CD4-positive, alpha-beta T cell treated with Interleukin-12 subunit alpha and Interleukin-12 subunit beta, for 1 hour (primary cell): ENCODE measurements at regions not wholly inside any gene's neighbourhood (a gene's known extent, or its start where the extent isn't known, plus 50 kb on each side); places are given as distances from the start of the nearest gene placed in this dataset.

Source experiments
- DNase-seq: peaks from one replicate; pipeline ENCODE4 v3.0.0-alpha.2; 2020

DNA sequence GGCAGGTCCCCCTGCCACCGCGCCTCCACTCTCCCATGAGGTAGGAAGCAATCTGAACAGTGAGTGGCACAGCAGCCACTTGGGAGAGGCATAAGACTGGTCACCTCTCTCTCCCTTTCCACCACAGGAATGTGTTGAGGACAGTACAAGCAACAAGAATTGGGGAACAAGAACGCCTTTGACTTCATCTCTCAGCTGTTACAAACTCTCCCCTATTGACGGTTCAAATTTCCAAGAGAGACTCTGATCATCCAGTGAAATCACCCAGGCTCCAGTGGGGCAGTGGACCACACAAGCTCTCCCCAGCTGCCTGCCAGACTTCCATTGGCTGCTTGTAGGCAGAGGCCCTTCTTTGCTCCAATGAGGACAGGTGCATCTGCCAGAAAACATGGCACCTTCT, 249.9 kb upstream of the JUN start:
- DNase-seq, result no peak

DNA sequence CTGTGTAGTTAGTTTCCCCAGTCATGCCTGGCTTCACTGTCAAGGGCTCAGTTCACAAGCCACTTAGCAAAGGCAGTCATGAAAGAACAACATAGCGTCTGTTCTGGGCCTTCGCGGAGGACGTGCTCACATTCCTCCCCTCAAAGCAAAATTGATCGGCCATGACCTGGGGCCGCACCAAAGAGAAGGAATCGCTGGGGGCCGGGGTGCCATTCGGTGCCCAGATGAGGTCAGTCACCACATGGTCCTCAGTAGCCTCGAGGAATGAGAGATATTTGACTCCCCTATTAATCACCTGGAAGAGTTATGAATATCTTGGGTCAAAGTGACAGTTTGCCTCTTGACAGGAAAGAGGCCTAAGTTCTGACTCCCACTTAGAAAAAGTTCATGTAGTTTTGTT, 251.1 kb upstream of the JUN start:
- DNase-seq, result no peak

DNA sequence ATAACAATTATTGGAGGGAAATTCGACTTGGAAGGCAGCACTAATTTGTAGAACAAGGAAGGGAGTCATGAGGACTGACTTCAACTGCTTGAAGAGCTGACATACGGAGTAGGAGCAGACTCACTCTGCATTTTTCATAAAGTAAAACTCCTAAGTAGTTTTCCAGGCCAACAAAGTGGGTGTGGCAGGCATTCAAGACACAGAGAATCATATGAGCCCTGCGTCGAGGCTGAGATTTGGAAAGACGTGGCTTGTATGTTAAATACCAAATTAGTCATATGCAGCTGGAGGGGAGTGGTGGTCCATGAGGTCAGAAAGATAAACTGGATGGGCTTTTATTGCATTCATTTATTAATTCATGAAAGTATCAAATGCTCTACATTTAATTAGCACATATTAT, 255.7 kb upstream of the JUN start:
- DNase-seq, result no peak

DNA sequence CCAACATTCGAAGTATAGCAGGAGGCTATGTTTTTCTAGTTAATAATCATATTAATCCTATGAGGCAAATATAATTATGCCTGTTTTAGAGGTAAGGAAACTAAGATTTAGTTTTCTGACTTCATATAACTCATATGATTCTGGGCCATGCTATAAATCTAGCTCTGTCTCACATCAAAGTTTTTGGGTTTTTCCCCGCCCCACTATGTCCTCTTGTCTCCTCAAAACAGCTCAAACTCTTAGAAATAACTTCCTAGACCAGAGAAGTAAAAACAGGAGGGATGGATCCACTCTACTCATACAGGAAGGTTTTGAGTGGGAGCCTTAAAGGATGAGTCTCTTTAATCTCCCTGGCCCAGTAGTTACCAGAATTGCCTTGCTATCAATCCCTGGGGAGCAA, 256.4 kb upstream of the FGGY start:
- no peak for DNase-seq

DNA sequence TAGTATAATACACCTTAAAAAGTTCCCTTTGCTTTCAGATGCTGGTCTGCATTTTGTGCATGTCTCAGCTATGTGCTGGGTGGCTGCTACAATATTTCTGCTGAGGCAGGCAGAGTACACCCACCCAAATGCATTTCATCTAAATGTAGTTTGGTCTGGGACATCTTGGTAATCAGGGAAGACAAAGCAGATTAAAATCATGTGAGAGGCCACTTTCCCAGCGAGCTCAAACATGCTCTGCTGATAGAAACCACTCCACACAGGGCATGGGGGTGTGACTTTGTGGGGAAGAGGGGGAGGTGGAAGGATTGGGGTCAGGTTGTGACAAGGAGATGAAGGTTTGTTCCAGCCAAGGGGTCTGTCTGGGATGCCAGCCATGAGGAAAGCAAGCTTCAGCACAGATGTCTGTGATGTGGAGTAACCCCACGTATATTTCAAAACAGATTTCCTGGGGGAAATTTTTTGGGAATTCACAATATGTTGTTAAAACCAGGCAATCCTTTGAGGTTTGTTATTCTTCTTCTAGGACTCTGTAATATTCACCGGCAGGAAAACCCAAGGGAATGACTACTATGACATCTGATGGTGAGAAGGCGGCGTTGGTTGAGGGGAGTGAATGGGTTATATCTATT, 255.1 kb upstream of the FGGY start:
- no peak for DNase-seq

DNA sequence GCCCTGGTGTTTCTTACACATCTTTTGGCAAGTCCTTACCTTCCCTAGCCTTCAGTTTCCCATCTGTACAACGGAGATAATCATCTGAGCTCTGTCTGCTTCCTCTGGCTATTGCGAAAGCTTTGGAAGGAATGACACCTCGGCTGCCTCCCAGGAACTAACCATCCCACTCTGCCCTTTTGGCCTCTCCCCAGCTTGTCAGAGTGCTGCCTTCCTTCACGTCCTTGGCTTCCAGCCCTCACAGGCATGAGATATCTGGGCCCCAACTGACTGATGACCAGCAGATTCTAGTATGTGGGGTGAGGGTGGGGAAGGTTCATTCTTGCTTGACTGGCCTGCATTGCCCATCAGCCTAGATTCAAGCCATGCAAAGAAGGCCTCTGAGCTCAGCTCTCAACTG, 253.1 kb upstream of the FGGY start:
- DNase-seq, result no peak

DNA sequence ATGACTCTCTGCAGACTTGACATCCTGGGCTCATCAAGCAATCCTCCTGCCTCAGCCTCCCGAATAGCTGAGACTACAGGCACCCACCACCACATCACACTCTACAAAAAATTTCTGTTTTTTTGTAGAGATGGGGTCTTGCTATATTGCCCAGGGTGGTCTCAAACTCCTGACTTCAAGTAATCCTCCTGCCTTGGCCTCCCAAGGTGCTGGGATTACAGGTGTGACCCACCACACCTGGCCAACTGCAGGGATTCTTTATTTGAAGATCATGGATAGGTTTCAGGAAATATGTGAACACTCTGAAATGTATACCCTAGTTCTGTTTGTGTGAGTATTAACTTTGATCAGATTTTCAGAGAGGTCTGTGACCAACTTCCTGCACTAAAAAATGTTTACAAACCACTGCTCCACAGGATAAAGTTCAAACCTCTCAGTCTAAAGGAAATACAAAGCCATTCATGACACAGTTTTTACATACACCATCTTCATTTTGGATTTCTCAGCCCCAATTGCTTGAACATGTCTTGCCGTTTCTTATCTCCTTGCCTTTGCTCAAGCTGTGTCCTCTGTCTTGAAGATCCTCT, 252.3 kb upstream of the FGGY start:
- no peak for DNase-seq

DNA sequence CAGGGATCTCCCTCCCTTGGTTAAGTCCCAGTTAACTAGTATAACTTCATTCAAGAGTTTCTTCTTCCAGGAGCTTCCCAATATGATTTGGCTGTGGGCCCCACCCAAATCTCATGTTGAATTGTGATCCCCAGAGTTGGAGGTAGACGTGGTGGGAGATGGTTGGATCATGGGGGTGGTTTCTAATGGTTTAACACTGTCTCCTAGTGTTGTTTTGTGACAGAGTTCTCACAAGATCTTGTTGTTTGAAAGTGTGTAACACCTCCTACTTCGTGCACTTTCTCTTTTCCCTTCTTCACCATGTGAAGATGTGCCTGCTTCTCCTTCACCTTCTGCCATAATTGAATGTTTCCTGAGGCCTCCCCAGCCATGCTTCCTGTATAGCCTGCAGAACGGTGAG, 251.8 kb upstream of the FGGY start:
- peak; percentile 17 for DNase-seq

DNA sequence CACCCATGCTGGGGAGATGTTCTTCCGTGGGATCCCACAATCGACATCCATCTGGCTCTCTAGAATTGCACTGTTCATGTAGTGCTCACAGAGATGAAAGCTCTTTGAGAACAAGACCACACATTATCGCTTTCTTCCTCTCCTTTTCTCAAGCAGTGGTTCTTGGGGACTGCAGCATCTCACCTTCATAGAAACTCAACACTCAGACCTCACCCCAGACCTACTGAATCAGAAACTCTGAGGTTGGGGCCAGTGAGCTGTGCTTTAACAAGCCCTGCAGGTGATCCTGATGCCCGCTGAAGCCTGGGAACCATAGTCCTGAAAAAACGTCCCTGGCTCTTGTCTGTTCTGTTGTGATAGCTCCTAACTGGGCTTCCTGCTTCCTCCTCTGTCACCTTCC, 251.3 kb upstream of the FGGY start:
- DNase-seq, result no peak

DNA sequence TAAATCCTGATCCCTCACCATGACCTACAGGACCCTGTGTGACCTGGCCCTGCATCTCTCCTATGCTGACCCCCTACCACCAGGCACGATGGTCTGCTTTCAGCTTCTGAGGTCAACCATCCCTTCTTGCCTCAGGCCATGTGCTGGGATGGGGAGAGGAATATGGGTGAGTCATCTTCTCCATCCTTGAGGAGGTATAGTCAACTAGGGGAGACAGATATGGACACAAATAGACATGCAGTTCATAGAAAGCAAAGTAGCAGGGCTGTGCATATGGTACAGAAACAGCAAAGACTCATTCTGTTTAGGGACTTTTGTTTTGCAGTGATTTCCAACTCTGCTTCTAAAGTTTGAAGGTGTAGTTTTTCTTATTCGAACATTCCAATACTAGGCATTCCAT, 250.8 kb upstream of the FGGY start:
- DNase-seq, result no peak

DNA sequence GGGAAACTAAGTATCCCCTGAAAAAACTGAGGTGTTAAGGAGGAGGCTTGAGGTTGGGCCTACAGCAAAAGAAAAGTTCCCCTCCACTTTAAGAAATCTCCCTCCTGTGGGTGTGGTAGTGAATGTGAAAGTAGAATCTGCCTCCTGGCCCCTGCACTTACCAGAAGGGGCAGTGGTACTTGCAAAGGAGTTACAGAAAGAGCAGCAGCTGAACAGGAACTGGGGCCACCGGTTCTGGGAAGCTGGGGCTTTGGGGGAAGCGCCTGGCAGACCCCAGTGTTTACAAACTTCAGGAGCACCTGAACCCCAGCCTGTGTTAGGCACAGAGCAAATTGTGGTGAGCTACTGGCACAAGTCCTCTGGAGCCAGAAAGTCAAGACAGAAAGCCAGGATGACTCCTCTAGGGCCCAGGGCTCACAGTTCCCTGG, 250.2 kb upstream of the FGGY start:
- peak; percentile 54 for DNase-seq

DNA sequence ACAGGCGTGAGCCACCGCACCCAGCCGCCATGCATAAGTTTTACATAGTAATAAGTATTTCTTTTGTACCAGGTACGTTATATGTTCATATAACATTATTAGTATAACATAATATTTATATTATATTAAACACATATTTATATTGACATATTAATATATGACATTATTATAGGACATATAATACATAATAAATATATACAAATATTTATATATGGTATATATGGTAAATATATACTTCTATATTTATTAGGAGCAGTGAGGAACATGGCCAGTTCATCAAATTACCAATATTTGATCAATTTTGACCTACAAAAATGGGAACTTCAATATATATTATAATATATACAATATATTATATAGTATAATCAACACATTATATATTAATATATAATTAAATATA, 245.9 kb upstream of the FGGY start:
- no peak for DNase-seq

DNA sequence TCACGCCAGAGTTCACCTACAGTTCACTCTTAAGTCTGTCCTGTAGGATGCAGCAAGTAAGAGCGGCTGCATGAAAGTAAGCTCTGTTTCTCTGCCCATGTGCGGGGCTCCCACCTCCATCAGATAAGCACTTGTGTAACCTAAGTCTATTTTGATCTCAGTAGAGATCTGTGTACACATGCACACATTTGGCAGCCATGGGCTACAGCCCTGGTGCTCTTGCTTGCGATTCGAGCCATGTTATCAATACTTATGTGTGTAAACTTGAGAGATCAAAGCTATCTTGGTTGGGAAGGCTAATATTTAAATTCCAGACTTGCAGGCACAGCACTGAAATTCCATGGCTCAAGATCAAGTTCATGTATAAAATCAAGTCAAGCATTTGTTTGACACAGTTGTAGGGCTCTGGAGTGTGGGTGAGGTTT, 244.7 kb upstream of the FGGY start:
- DNase-seq, result no peak

DNA sequence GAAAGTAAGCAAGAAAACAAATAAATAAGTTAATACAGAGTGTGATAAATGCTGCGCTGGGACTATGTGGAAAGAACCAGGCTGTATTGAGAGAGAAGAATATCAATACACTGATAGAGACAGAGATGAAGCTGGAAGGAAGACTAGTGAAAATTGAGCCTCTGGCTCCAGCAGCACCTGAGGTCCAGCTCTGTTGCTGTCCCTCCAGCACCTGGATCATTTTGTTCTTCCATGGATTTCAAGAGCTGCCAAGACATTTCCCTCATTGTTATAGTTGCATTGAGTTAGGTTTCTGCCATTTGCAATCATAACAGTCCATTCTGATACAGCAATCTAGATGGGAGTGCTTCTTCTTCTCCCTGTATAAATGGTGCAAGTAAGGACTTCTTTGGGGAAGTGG, 242.7 kb upstream of the FGGY start:
- no peak for DNase-seq

DNA sequence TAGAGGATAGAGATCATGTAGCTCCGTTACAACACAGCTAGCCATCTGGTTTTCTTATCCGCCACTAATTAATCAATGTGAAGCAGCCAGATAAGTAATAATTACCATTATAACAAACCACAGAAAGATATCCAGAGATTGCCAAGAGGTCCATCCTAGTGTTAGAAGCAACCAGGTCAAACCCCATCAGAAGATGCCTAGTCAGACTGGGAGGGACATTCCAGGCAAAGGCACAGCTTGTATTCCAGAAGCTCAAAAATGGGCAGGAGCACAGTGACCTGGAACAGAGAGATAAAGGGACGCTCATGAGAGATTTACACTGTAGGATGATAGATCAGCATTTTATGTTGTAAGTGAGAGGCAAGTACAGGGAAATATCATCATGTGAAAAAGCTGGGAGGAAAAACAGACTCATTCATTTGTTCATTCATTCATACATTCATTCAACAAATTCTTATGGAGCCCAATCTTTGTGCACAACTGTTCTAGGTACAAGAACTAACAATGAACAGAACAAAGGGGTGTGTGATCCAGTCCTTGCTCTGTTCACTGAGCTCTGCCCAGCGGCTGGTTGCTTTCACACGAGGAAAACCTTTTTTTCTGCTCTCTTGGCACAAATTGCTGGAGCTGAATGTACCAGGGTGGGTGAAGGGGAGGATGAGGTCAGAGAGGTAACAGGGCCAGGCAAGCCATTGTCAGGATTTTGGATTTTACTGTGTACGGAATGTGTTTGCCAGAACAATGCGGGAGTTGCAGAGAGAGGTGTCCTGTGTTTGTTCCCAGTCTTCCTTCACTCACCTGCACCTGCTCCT, 240.8 kb upstream of the FGGY start:
- DNase-seq, result no peak

DNA sequence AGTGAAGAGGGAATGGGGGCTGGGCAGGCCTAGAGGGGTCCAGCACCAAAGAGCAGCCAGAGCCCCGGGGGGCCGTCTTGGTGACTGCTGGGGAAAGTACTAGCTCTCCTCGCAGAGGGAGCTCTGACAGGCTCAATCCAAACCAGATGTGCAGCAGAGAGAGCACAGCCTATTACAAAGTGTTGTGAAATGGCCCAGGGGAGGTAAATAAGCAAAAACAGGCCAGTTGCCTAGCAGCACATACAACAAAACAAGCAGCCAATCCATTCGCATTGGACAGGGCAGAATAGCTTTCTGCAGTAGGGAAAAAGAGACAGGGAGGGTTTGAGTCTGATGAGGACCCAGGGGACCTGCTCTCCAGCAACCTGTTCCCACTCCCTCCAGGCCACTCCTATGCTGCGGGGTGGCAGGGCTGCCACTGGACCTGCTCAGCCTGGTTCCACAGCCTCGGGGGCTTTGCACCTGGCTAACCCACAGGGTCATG, 239.6 kb upstream of the FGGY start:
- no peak for DNase-seq

DNA sequence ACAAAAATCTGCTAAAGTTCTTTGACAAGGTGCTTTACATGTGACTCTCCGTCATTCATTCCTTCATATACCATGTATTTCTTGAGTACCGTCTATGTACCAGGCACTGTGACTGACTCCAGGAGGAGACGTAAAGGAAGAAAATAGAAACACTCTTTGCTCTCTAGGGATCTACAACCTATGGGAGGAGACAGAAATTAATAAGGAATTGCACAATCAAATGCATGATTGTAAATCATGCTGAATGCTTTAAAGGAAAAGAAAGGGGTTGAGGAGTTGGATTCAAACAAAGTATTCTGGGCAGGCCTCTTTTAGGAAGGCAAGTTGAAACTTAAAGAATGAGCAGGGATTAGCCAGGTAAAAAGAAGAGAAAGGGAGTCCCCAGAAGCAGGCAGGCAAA, 239.1 kb upstream of the FGGY start:
- no peak for DNase-seq

DNA sequence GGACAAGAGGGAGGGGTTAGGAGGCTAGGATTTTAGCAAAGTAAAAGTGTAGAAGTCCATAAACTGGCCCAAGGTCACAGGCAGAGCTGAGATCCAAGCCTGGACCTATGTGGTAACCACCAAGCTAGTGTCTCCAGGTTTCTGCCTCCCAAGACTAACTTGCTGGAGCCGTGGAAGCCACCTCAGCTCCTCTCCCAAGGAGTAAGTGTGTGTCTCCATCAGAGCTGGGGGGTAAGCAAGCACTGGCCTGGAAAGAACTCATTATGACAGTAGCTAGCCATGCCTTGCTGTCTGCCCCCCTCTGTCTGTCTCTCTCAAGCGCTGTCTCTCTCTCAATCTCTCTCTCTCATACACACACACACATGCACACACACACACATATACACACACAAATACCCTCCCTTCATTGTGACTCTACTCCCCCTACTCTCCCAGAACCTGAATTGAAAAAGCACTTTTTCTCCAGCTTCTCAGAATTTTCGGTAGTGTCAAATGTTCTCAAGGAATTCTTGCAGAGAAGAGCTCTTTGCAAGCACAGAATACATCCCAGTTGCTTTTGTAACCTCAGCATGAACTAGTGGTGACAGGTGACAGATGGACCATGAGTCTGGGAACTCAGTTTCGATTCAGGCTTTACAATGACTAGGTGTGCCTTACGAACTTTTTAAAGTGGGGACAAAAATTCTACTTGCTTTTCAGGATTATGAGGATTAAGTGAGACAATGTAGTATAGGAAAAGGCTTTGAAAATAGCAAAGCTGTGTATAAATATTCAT, 238.0 kb upstream of the FGGY start:
- no peak for DNase-seq

DNA sequence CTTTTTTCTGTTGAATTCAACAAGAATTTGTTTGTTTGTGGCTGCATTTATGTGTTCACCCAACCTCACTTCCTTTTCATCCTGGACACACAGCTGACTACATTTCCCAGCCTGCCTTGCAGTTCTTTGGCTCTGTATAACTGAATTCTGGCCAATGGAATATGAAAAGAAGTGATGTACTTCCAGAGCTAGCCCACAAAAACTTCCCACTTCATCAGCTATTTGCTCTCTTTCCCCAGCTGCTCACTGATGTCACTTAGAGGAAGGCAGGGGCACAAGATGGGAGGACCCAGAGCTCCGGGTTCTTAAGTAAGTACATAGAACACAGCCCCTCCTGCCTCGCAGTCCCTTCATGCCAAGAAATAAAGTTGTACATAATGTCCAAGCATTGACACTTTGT, 235.0 kb upstream of the FGGY start:
- no peak for DNase-seq

DNA sequence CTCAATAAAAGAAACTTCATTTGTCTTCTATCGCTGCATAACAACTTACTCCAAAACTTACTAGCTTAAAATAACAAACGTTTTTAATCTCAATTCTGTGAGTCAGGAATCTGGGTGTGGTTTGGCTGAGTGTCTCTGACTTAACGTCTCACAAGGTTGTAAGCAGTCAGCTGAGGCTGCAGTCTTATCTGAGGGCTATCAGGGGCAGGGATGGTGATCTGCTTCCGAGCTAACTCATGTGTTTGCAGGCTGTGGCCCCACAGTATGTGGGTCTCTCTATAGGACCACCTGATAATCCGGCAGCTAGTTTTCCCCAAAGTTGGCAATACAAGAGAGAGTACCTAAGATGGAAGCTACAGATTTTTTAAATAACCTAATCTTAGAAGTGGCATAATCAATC, 234.2 kb upstream of the FGGY start:
- DNase-seq, result no peak

DNA sequence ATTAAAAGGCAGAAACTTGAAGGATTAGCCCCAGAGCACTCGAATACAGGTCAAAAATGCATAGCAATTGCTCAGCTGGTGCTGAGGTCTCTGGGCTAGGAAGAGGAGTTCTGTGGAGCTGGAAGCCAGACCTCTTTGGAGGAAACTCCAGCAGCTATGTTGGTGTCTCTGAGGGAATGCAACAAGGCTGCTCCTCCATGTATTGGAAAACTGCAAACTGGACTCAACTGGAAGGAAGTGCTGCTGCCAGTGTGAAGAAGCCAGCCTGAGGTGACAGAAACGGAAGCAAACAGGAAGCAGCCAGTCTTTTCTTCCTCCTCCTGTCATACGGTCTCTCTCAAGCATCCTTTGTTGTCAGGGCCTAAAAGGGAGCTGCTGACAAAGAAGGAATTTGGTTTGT, 233.4 kb upstream of the FGGY start:
- DNase-seq, result peak; percentile 33

DNA sequence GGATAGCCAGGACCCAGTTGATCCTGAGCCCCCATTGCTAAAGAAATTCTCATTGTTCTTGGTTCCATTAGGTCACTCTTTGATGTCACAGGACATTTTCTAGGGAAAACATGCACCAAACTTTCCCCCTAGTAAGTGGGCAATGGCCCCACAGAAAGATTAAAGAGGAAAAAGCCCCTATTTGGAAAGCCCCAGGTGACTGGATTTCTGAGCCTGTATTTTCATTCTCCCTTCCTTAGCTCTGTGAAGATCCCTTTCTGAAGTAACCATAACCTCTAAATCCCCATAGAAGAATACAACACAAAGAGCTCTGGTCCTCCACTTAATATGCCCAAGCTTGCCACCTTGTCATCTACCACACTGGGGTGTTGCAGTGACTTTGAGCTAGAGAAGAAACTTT, 232.3 kb upstream of the FGGY start:
- DNase-seq, result no peak

DNA sequence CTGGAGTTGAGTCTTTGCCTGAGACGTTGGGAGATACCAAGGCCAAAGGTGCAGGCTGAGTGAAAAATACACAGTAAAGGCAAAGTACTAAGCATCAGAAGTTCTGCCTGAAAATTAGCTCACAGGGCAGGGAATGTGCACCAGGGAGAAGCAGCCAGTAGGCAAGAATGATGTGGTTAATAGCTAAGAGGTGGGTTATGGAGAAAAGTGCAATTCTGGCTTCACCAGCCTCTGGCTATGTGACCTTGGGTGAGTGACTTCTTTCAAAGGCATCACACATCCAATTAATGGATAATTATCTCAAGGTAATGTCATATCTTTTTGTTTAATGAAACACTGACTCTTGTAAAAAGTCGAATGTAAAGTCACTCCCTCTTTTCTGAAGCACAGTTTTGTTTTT, 230.7 kb upstream of the FGGY start:
- no peak for DNase-seq

DNA sequence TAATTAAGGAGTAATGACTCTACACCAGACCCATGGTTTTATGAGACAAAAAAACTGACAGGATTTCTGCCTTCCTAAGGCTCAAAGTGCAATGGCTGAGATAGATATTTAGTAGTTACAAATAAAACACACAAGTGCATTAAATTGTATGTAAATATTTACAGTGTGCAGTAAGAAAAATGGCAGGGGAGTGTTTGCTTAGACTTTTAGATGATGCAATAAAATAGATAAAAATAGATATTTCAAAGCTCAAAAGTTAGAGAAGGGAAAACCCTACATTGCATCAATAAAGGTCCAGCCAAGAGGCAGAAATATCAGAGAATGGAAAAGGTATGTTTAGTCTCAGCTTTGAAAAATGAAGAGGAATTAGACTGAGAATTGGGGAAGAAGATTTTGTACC, 226.3 kb upstream of the FGGY start:
- no peak for DNase-seq
